Activated CD4-positive, alpha-beta T cell treated with anti-CD3 and anti-CD28 coated beads, Interleukin-2, amount 50 U/mL, for 4 hours (primary cell): ENCODE measurements at regions not wholly inside any gene's neighbourhood (a gene's known extent, or its start where the extent isn't known, plus 50 kb on each side); places are given as distances from the start of the nearest gene placed in this dataset.
"Not testable (repeated sequence)": the region's sequence is repeated elsewhere in the genome, so short reads cannot be mapped to it uniquely, and the experiment has no call there.

Experiments
- DNase-seq, 2 experiments: peaks; one replicate each; pipeline ENCODE4 v3.0.0-alpha.2; 2020

DNA sequence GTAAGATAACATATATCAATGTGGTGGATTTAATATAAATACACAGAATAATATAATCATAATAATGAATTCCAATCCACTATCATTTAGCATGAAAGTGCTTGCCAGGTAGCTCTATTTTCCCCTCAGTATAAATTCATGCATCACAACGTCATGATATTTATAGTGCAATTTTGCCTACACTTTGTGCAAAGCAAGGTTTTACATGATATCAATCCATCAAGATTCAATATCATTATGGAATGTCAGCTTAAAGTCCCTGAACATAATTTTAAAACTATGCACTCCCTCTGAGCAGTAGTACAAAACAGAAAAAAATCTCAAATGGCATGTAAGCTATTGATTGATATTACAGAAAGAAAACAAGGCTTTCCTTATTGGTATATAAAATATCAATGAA is 962.2 kb upstream of the PCDH20 start:
- no peak for DNase-seq

- no peak for DNase-seq
These were observed 960.0 kb upstream of the PCDH20 start for GRCh38 chr13:62375653-62376052.

DNA sequence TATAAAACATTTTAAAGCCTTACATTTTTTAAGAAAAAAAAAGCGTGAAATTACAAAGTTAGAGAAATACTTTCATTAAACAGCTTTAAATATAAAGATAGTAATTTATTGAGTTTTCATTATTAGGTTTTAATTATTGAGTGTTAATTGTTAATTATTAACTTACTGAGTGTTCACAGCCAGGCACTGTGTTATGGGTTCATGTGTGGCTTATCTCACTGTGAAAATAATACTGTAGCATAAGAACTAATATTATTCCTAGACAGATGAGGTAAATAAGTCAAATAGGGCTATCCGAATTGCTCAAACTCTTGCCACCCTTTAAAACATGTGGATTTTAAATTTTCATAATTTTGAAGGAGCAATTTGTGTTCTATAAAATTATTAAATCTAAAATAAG is 956.1 kb upstream of the PCDH20 start:
- no peak for DNase-seq

DNA sequence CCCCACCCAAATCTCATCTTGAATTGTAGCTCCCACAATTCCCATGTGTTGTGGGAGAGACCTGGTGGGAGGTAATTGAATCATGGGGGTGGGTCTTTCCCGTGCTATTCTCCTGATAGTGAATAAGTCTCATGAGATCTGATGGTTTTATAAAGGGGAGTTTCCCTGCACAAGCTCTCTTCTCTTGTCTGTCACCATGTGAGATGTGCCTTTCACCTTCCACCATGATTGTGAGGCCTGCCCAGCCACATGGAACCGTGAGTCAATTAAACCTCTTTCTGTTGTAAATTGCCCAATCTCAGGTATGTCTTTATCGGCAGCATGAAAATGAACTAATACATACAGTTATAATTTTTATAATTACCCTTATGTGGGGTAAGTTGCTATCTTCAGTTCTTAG is 952.3 kb upstream of the PCDH20 start:
- DNase-seq: not testable (repeated sequence)

DNA sequence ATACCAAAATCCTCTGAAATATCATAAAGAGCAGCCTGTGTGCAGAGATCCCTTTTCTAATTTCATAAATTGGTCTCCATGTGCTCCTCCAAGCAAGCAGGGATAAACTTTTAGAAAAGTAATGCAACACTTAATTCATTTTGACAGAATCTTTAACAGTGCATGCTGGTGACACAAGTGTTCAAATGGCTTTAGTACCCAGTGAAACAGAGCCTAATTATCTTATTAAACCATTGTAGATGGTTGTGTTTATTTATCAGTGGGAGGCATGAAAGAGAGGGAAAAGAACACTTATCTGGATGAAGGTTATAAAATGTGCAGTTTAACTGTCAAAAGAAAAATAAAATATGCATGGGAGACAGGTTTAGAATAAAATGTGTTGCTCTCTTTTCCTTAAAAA is 945.0 kb upstream of the PCDH20 start:
- DNase-seq: no peak

DNA sequence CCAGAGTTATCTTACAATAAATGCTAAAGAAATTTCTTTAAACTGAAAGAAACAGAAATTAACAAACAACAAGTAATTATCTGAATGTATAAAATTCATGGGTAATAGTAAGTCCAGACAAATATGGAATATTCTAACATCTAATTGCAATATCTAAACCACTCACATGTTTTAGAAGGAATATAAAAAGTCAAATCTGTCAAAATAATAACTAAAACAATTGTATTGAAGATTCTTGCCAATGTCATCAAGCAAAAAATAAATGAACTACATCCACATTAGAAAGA is 942.9 kb upstream of the PCDH20 start:
- no peak for DNase-seq

DNA sequence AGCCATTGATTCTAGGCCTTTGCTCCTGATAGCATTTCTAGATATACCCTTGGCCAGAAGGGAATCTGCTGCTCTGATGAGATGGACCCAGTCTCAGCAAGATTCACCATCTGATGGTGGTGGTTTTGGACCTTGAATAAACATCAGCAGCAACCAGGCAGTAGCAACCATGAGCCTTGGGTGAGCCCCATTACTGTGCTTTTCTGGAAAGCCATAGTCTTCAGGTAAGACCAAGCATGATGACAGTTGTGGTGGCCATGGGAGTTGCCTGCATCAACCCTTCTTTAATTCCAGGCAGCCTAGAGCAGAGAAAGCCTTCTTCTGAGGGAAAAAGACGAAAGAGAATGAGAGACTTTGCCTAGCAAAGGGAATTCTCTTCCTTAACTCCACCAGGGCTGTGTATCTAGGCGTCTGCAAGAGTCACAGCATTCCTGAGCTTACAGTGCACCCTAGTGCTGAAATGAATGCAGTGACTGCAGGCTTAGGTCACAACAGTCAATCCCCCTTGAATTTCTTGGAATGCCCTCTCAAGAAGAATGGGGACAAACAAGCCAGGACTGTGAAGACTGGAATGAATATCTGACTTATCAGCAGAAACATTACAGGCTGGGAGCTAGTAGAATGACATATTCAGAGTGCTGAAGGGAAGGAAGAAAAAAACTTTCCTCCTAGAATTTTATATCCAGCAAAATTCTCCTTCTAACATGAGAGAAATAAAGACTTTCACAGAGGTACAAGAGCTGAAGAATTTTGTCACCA is 942.4 kb upstream of the PCDH20 start:
- no peak for DNase-seq

- DNase-seq: no peak
These were observed 941.3 kb upstream of the PCDH20 start for GRCh38 chr13:62356977-62357376.

- no peak for DNase-seq
These were observed 921.6 kb upstream of the PCDH20 start for GRCh38 chr13:62337109-62337880.

DNA sequence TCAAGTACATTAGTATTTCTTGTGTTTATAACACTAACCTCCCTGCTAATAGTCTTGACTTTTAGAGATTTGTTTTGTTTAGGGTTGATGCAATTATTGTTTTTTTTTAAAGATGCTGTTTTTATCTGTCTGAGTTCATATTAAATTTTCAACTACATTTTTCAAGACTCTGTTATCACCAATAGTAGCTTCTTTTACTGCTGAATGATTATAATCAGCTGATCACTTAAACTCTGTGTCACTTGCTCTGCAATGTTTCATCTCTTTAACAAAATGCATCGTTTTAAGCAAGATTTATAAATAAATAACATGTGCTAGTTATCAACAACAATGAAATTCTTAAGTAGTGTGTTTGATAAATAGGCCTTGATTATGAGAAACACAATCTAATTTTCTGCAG is 920.9 kb upstream of the PCDH20 start:
- no peak for DNase-seq

DNA sequence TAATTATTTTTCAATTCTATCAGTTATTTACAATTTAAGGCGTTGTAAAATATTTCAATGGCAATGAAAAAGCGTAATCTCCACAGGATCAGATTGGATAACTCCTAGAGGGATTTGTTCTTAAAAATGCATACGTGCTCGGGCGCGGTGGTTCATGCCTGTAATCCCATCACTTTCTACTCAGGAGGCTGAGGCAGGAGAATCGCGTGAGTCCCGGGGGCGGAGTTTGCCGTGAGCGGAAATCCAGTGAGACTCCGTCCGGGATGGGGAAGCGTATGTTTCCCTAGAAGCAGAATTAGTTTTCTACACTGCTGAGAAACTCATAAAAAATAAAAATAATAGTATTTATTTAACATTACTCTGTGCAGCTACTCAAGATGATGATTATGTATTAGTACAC is 917.8 kb upstream of the PCDH20 start:
- DNase-seq: no peak

- no peak for DNase-seq
These were observed 915.7 kb upstream of the PCDH20 start for GRCh38 chr13:62331384-62331783.

GRCh38 chr13:62327367-62327766 is 911.7 kb upstream of the PCDH20 start:
- no peak for DNase-seq

GRCh38 chr13:62324842-62325241 is 909.2 kb upstream of the PCDH20 start:
- no peak for DNase-seq

DNA sequence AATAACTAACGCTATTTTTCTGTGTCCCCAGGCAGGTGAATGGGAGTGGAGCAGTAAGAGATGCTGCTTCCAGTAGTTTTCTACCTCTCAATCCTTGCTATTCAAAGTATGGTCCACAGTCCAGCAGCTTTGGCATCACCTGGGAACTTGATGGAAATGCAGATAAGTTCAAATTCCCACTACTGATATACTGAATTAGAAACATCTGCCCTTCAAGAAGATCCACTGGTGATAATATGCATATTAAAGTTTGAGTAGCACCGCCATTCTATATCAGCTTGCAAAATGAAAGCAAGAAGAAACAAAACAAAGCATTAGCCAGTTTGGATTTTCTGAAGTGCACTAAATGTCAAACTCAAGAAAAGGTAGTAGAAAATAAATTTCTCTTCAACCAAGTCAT is 906.2 kb upstream of the PCDH20 start:
- DNase-seq: no peak

- no peak for DNase-seq
These were observed 905.5 kb upstream of the PCDH20 start for GRCh38 chr13:62321139-62321538.

- no peak for DNase-seq
These were observed 904.8 kb upstream of the PCDH20 start for GRCh38 chr13:62320129-62321108.

GRCh38 chr13:62309904-62310303 is 894.3 kb upstream of the PCDH20 start:
- no peak for DNase-seq

- DNase-seq: no peak
These were observed 890.1 kb upstream of the PCDH20 start for GRCh38 chr13:62305756-62306155.

GRCh38 chr13:62302341-62302740 is 886.7 kb upstream of the PCDH20 start:
- DNase-seq: no peak

DNA sequence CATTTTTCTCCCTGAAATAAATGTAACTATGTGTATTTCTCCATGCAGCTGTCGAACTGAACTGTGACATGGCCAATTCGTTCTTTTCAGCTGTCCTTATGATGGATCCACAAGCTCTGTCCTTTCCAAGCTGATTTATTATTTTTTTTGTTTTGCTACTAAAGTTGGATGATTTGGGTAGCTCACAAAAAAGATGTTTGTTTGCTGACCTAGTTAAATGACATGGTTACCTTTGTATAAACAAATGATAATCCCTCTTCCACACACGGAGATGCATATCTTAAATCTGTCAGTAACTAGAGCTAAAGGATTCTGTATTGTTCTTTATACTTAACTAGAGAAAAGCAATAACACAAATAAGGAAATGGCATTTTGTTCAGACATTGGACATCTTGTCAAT is 884.3 kb upstream of the PCDH20 start:
- DNase-seq: no peak

- no peak for DNase-seq
These were observed 881.2 kb upstream of the PCDH20 start for GRCh38 chr13:62296812-62297211.

DNA sequence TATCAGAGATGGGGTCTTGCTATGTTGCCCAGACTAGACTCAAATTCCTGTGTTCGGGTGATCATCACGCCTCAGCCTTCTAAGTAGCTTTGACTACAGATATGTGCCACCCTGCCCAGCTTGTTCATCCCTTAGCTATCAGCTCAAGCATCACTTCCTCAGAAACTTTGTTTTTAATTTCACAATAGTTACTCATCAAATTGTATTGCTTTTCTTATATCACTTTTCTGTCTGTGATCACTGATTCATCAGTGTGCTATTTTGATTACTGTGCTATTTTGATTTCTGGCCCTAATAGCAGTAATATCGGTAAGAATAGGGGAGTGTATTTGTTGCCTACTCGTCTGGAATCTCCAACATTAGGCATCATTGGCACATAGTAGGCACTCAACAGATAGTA is 878.6 kb upstream of the PCDH20 start:
- DNase-seq: no peak
